ENCODE measurements at regions not wholly inside any gene's neighbourhood (a gene's known extent, or its start where the extent isn't known, plus 50 kb on each side); places are given as distances from the start of the nearest gene placed in this dataset.

DNA sequence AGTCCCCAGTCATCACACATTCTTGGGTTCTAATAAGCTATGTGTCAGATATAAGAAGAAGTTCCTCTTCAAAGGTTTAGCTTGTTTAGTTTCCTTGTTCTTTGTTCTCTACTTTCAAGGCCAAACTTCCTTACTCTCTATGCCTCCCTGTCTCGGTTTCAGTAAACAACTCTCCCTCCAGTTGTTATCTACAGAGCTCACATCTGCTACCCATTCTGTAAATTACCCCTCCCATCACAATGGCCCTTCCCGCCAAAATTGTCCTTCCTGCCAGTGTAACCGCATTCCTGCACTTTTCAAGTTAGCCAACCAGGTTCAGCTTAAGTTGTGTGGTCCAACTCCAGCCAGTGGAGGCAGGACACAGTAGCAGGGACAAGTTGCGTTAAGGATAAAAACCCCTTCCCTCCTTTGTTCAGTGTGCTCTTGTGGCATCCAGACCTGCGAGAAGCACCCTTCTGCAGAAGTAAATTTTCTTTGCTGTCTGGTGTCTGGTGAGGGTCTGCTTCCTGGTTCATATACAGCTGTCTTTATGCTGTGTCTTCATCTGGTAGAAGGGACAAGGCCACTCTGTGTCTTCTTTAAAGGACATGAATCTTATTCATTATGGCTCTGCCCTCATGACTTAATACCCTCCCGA lies 342.1 kb upstream of the GRM7 start:
- Histone ChIP-seq H3K9me3 (no peaks in the 10 kb centered on the region), H3K27ac (no peak overlapping the region), H3K27me3 (no peaks in the 10 kb centered on the region), H3K36me3 (no peaks in the 10 kb centered on the region), H3K4me1 (no peaks in the 10 kb centered on the region), H3K4me3 (no peak overlapping the region)
- WGBS, 5 donors: 63 to 67% (median 64%) methylated on average over 6 of the region's 6 CpGs
- intact Hi-C loops (cut with DNase I; ENCODE audit: low total_unique reads): no loop called here
- no peak for DNase-seq
- TF ChIP-seq POLR2A (IDR thresholded peaks at IDR 0.05): no peak
- no peak for TF ChIP-seq POLR2AphosphoS5 (IDR thresholded peaks at IDR 0.05)
- TF ChIP-seq EP300 (IDR thresholded peaks at IDR 0.05): no peak
- TF ChIP-seq, protein P1, sequence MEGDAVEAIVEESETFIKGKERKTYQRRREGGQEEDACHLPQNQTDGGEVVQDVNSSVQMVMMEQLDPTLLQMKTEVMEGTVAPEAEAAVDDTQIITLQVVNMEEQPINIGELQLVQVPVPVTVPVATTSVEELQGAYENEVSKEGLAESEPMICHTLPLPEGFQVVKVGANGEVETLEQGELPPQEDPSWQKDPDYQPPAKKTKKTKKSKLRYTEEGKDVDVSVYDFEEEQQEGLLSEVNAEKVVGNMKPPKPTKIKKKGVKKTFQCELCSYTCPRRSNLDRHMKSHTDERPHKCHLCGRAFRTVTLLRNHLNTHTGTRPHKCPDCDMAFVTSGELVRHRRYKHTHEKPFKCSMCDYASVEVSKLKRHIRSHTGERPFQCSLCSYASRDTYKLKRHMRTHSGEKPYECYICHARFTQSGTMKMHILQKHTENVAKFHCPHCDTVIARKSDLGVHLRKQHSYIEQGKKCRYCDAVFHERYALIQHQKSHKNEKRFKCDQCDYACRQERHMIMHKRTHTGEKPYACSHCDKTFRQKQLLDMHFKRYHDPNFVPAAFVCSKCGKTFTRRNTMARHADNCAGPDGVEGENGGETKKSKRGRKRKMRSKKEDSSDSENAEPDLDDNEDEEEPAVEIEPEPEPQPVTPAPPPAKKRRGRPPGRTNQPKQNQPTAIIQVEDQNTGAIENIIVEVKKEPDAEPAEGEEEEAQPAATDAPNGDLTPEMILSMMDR (IDR thresholded peaks at IDR 0.05): no peak

DNA sequence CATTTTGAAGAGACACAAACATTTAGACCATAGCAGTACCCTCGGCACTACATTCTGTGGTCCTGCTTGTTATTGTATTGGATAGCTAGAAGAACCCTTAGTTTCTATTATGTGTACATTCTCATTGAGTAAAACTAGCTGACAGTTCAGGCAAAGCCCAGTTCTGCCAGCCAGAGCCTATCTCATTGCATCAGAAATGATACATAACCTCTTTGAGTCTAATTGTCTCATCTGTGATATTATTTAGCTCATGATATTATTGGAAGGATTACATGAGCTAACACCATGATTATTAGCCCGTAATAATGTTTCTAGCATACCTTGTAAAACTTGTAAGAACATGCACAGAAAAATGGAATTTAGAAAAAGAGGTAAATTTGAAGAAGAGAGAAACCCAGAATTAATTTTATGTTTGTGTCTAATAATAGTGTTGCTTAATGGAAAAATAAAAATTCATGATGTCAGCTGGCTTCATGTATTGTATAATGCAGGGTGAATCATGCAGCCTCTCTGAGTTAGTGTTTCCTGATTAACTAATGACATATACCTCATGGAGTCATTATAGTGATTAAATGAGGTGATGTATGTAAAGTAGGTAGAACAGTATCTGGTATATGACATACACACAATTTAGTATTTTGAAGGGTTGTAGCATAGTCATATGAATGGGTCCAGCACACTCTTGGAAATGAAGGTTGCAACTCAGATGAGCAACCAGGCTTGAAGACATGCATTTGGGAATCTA lies 339.4 kb upstream of the GRM7 start:
- DNase-seq: no peak
- Histone ChIP-seq H3K27ac (no peak overlapping the region), H3K36me3 (no peaks in the 10 kb centered on the region), H3K9me3 (no peaks in the 10 kb centered on the region), H3K4me3 (no peak overlapping the region), H3K27me3 (no peaks in the 10 kb centered on the region), H3K4me1 (peaks cover 0 to 4% (median 0%) of the 10 kb centered on the region in 4 donors)
- TF ChIP-seq EP300 (IDR thresholded peaks at IDR 0.05): no peak
- TF ChIP-seq POLR2AphosphoS5 (IDR thresholded peaks at IDR 0.05): no peak
- no peak for TF ChIP-seq POLR2A (IDR thresholded peaks at IDR 0.05)
- TF ChIP-seq, protein P1 (IDR thresholded peaks at IDR 0.05): no peak
- intact Hi-C loops (cut with DNase I; ENCODE audit: low total_unique reads): no loop called here
- WGBS, 5 donors: 66 to 92% (median 90%) methylated on average over 2 of the region's 2 CpGs

DNA sequence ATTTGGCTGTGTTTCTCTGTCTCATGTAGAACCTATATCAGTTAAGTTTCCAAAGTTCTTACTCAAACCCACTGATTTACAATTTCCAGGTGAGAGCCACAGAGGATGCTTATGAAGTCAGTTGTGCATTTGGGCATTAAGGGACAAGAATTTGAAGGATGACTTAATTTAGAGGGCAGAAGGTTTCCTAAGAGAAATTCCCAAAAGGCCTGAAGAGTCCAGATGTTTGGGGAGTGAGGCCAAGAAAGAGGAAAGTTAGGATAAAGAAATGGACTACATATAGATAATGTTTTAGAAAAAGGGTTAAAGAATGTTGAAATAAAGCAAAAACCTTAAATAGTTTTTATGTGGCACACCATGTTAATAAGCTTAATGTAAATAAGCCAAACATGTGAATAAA lies 338.7 kb upstream of the GRM7 start:
- Histone ChIP-seq H3K36me3 (no peaks in the 10 kb centered on the region), H3K4me1 (peaks cover 0 to 4% (median 0%) of the 10 kb centered on the region in 4 donors), H3K27me3 (no peaks in the 10 kb centered on the region), H3K27ac (no peak overlapping the region), H3K4me3 (no peak overlapping the region), H3K9me3 (no peaks in the 10 kb centered on the region)
- TF ChIP-seq EP300 (IDR thresholded peaks at IDR 0.05) (no peak), POLR2AphosphoS5 (IDR thresholded peaks at IDR 0.05) (no peak), POLR2A (IDR thresholded peaks at IDR 0.05) (no peak)
- TF ChIP-seq, protein P1 (IDR thresholded peaks at IDR 0.05): no peak
- intact Hi-C loops (cut with DNase I; ENCODE audit: low total_unique reads): no loop called here
- no peak for DNase-seq

DNA sequence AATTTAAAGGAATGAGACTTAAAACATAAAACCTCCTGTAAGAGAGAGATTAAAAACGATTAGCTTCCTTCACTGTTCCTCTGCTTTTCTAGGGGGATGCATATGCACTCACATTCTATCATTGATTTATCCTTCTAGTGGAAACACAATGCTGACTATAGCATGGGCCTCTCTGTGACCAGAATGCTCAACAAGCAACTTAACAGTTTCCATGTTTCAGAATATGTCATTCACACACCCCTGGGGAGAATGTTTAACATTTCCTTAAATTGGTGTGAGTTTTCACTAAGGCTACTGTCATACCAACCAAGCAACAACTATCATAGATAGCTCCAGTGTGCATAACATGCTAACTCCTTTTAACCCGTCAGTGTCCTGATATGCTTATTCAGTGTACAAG lies 337.9 kb upstream of the GRM7 start:
- H3K36me3 ChIP-seq: no peaks in the 10 kb centered on the region
- 65 to 80% (median 77%) methylated on average over 2 of the region's 2 CpGs for WGBS, 5 donors
- H3K4me1 ChIP-seq: peaks cover 0 to 4% (median 0%) of the 10 kb centered on the region in 4 donors
- TF ChIP-seq EP300 (IDR thresholded peaks at IDR 0.05) (no peak), POLR2AphosphoS5 (IDR thresholded peaks at IDR 0.05) (no peak), POLR2A (IDR thresholded peaks at IDR 0.05) (no peak)
- TF ChIP-seq, protein P1 (IDR thresholded peaks at IDR 0.05): no peak
- intact Hi-C loops (cut with DNase I; ENCODE audit: low total_unique reads): no loop called here
- H3K4me3 ChIP-seq: no peak overlapping the region
- H3K27me3 ChIP-seq: no peaks in the 10 kb centered on the region
- H3K27ac ChIP-seq: no peak overlapping the region
- no peak for DNase-seq
- H3K9me3 ChIP-seq: no peaks in the 10 kb centered on the region

Measured in stomach (tissue), 8 donors.